ENCODE measurements at regions not wholly inside any gene's neighbourhood (a gene's known extent, or its start where the extent isn't known, plus 50 kb on each side); places are given as distances from the start of the nearest gene placed in this dataset.
"Not testable (repeated sequence)": the region's sequence is repeated elsewhere in the genome, so short reads cannot be mapped to it uniquely, and the experiment has no call there.

DNA sequence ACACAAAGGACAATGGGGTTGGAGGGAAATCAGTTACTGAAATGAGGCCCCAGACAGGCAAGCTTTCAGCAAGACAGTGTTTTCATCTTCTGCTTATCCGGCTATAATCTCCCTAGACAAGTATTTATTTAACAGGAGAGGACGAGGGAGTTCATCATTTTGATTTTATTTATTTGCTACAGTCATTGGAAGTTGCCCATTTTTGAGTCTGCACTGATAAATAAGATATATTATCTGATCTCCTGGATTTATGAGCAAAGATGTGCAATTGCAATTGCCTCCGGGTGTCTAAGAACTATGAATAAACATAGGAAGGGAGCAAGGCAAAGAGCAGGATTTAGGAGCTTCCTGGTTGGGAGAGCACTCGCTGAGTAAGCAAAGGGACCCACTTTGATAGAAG lies 263.2 kb upstream of the EDA2R start:
- no peak for DNase-seq

DNA sequence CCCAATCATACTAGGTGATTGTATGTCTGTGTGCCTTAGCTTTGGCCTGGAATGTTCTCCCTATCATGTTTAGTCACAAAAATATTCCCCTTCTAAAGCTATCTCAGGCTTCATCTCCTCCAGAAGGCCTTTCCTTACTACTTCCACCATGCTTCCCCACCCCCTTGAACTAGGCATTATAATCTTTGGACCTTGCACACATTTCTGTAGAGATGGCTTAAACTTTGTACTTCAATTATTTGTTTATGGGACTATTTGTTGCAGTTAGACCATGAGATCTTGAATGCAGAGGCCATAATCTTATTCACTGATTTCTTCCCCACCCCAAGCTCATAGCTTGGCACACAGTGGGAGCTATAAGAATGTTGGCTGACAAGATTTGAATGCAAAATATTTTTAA lies 262.0 kb upstream of the EDA2R start:
- DNase-seq, result no peak

DNA sequence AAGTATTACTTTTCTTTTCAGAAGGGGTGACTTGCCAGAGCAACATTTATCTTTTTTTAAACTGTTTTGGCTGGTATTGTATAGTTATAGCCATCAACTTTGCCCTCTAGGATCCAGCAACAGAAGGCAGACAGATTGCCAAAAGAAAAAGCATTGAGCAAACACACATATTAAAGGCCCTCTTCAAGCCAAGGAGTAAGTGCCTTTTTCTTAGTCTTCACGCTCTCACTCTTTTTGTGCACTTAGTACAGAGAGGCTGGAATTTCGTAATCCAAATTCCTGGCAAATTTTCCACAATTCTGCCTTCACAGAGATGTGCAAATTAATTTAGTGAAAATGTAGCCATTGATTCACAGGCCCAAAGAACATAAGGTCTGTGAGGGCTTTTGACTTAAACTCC lies 253.1 kb upstream of the EDA2R start:
- no peak for DNase-seq

DNA sequence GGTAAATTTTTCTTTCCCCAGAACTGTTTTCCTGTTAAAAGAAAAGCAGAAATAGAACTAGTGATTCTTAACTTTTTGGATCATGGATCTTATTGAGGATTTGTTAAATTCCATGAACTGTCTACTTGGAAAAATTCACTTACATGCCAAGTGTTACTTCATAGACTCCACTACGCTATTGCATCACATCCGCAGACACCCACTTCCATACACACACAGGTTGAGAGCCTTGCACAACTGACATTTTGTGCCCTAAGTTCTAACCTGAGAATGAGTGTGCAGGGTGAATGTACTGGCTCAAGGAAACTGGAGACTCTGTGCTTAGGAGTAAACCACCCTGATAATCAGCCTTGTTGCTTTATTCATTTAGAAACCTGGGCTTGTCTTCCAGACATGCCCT lies 250.5 kb upstream of the EDA2R start:
- DNase-seq, result no peak

DNA sequence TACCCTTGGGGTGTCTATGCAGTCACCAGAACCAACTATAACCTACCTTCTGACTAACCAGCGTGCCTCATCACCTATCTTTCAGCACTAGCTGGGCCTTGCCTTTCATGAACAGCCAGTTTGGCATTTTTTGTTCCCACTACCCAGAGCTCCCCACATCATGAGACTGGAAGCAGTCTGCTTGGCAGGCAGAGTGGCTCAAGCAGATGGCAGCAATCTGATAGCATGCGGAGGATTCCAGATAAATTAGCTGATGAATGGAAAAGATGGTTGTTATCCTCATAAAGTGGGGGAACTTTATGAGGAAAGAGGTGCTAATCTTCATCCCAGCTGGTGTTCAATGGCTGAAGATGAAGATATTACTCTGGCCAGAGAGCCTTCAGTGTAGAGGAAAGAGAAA lies 243.2 kb upstream of the EDA2R start:
- no peak for DNase-seq

DNA sequence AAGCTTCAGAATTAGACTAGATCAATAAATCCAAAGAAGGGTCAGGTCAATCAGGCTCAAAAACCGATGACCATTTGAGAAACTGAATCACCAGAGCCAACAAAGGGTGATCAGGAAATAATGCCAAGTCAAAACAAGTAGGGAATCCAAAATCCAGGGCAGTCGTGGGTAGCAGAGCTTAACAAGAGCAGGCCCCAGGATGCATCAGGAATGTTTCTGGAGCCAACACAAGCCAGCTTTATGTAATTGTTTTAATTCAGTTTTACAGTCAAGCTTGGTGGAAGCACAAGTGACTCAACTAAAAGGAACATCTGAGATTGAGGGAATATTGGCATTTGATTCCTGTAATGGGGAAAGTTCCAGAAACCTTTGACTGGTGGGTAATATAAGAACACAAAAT lies 237.9 kb upstream of the EDA2R start:
- no peak for DNase-seq

DNA sequence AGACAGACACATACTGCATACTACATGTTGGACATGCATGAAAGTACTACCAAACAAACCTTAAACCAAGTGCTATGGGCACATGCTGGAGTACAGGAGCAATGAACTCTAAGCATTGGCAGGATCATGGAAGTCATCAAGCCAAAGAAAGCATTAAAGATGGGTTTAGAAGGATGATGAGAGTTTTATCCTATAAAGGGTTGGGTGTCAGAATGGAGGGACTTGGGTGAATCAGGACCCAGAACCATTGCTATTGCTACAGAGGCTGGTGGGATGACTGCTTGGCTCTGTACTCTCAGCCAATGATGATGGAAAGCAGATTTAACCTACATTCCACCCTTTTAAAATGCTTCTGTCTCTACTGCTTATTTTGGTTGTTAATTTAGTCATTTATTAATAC lies 233.9 kb upstream of the EDA2R start:
- DNase-seq, result no peak

DNA sequence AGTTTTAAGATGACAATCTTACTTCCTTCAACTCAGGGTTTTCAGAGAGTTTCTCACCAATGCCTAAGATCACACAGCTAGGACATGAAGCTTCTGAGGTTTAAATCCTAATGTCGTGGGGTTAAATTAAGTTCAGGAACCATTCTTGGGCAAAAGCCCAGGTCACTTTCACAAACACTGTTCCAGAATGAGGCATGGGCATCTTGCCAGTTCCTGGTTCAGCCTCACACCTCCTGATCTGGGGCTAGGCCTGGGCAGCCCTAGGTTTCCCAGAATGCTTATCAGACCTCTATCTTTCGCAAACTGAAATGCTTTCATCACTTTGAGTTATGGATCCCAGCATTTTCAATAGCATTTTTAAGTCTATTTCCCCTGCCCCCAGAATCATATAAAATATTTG lies 224.8 kb upstream of the EDA2R start:
- no peak for DNase-seq

DNA sequence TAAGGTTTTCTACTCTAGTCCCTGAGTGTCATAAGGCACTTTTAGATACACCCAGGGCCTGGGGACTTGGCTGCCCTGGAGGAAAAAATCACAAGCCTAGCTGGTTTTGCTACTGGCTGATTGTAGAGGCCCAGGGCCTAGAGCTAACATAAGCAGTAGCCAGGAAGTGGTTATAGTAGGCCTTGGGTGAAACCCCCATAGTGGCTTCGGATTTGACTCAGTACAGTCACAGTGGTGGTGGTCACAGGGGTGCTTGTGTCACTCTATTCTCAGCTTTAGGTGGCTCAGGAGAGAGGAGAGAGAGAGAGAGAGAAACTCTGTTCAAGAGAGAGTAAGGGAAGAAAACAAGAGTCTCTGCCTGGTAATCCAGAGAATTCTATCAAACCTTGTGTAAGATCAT lies 194.5 kb upstream of the EDA2R start:
- DNase-seq, result no peak

DNA sequence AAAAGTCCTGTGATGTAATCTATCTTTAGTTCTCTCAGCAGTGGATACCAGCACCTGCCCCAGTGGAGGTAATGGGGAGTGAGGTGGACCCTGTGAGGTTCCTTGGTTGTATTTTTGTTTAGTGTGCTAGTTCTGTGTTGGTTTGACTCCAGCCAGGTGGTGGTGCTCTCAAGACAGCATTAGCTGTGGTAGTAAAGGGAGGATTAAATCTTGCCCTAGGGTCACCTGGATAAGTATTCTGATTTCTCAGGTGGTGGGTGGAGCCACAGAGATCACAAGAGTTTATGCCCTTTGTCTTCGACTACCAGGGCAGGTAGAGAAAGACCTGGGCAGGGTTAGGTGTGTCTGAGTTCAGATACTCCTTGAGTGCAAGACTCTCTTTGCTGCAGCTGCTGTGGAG lies 176.3 kb upstream of the EDA2R start:
- DNase-seq, result no peak

DNA sequence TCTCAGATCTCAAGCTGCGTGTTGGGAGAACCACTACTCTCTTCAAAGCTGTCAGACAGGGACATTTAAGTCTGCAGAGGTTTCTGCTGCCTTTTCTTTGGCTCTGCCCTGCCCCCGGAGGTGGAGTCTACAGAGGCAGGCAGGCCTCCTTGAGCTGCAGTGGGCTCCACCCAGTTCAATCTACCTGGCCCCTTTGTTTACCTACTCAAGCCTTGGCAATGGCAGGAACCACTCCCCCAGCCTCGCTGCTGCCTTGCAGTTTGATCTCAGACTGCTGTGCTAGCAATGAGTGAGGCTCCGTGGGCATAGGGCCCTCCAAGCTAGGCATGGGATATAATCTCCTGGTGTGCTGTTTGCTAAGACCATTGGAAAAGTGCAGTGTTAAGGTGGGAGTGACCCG lies 155.6 kb upstream of the EDA2R start:
- DNase-seq, result not testable (repeated sequence)

DNA sequence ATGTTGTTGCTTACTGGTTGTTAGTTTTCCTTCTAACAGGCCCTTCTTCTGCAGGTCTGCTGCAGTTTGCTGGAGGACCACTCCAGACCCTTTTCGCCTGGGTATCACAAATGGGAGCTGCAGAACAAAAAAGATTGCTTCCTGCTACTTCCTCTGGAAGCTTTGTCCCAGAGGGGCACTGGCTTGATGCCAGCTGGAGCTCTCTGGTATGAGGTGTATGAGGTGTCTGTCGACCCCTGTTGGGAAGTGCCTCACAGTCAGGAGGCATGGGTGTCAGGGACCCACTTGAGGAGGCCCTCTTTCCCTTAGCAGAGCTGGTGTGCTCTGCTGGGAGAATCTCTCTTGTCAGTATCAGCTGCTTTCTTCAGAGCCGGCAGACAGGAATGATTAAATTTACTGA lies 127.4 kb upstream of the EDA2R start:
- DNase-seq, result no peak

DNA sequence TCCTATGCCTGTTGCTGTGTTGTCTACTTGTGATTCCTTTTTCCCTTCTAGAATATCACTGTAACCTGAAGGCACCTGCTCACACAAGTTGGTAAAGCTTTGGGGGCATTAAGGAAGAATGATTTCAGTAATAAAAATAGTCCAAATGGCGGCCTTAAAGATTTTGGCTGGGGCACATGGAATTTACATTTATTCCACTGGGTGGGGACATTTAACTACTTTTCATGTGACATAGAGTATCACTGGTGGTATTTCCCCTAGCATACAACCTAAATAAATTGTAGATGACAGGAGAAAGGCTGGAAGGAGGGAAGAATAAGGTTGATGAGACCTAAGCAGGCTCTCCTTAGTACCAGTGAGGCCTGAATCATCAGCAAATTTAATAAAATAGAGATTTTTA lies 121.8 kb upstream of the EDA2R start:
- DNase-seq, result no peak

DNA sequence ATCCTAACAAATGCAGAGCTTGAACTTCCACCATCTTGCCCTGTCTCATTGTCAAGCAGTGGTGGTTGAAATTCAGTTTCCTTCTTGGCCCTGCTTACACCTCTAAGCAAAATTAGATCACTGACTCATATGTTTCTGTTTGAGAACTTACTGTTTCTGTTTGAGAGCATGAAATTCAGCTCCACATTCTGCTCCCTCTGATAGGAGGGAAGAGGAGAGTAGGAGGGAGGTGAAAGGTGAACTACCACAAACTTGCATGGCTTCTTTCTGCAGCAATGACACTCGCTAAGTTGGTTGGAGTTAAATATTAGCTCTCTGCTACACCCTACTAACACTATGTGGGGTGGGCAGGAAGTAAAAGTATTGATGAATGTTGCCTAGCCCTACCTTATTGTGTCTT lies 117.8 kb upstream of the EDA2R start:
- no peak for DNase-seq

DNA sequence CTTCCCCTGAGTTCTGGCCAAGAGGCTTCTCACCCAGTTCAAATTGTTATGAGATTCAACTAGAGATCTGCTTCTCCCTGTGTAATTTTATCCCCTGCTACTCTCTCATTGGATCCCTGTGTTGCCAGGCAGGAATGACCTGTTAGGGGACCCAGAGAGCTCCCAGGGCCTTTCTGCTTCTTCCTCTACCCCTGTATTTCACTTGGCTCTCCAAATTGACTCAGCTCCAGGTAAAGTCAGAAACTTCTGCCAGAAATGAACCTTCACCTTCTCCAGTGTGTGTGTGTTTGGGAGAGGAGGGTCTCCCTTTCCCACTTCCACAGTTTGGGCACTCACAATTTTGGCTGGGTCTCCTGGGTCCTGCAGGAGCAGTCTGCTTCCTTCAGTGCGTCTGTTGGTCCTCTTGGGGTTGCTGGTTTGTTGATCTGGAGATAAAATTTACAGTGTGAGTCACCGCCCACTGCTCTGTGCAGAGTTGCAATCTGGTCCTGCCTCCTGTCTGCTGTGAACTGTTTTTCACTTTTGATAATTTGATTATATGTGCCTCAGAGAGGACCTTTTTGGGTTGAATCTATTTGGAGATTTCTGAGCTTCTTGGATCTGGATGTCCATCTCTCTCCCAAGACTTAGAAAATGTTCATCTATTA lies 112.4 kb upstream of the EDA2R start:
- no peak for DNase-seq

DNA sequence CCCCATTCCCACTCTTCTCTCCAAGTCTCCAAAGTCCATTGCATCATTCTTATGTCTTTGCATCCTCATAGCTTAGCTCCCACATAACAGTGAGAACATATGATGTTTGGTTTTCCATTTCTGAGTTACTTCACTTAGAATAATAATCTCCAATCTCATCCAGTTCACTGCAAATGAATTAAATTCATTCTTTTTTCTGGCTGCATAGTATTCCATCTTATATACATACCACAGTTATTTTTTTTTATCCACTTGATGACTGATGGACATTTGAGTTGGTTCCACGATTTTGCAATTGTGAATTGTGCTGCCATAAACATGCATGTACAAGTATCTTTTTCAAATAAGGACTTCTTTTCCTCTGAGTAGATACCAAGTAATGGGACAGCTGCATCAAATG lies 105.6 kb upstream of the EDA2R start:
- not testable (repeated sequence) for DNase-seq

DNA sequence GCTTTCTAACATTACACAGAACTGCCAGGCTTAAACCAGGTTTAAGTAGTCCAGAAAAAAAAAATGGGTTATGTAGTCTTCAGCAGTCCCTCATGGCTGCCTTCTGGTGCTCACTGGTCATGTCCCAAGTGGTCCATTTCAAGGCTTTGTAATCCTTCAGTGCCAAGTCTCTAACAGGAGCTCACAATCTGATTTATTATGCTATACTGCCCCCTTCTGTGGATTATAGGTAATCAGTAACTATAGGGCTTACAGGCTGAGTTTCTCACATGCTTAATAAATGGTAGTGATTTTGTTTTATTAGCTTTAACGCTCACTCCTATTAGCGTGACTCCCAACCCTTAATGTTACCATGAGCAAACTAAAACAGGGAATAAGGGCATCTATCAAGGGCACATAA lies 92.5 kb upstream of the EDA2R start:
- DNase-seq, result no peak

DNA sequence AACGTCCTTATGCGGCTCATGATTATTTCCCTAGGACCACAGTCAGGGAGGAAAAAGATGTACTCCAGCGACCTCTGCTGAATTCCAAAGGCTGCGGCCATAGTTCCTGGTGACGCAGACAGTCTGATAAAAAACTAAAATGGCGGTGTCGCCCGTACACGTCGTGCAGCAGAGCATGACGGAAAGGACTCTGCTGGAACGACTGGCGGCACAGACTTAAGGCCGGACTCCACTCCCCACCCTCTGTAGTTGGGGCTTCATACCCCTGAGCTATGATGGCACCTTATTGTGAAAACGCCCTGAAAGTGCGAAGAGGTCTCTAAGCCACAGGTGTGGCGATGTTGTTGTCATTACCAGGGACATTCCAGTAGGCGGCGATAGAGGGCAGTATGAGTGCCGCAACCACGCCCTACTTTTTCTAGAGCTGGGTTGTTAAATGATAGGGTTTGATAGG lies 90.0 kb upstream of the EDA2R start:
- peak; percentile 62 for DNase-seq

DNA sequence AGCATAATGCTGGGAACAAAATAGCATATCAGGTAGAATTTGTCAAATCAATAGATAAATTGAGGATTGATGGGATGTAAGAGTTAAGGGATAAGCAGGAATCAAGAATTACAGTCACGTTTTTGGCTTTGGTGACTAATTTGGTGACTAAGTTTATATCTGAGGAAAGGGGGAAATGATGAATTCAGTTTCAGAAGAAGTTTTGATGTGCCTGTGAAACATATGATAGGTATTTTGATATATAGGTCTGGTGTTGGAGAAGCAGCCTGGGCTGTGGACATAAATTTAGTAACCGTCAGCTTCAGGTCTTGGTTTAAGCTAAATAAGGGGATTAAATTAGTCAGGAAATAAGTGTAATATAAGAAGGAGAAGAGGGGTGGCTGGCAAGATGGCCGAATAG lies 79.0 kb upstream of the EDA2R start:
- no peak for DNase-seq

DNA sequence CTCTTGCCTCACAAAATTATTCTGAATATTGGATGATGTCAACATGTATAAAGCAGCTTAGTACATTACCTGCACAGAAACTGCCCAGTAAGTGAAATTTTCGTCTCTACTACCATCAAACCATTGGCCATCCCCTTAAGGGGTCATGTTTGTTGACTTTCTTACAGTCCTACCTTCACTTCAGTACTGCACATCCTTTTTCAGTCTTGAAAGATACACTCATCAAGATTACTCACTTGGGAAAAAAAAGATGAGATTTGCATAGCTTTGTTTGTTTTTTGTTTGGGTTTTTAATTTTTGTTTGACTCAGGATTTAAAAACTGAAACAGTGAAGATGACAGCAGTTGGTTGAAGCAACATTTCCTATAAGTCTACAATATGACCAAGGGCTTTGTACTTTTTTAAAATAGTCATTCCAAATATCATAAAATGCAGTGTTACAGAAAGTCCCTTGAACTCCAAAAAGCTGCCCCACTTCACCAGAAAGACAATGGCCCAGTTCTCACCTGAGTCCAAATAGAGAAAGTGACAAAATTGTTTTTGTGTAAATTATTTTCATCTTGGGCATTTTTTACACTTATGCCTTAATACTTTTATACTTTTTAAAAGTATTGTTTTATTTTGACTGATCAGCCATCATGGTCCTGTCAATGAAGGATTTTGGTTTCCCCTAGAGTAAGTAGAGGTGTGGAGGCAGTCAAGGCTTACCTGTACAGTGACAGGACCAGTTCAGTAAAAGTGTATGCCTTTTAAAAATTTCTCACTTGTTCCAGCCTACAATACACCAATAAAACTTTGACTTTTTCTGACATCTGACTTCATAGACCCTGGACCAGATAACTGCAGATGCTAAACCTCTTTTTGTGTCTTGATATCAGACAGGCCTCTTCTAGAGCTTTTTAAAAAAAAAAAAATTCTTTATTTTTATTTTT lies 59.7 kb upstream of the EDA2R start:
- no peak for DNase-seq

DNA sequence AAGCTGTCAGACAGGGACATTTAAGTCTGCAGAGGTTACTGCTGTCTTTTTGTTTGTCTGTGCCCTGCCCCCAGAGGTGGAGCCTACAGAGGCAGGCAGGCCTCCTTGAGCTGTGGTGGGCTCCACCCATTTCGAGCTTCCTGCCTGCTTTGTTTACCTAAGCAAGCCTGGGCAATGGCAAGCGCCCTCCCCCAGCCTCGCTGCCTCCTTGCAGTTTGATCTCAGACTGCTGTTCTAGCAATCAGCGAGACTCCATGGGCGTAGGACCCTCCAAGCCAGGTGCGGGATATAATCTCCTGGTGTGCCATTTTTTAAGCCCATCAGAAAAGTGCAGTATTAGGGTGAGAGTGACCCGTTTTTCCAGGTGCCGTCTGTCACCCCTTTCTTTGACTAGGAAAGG lies 53.6 kb upstream of the EDA2R start:
- DNase-seq, result not testable (repeated sequence)

Measured in stimulated activated CD4-positive, alpha-beta T cell treated with anti-CD3 and anti-CD28 coated beads, Interleukin-15, amount 100 ng/mL, for 24 hours (primary cell).